Activated CD8-positive, alpha-beta memory T cell treated with anti-CD3 and anti-CD28 coated beads, Interleukin-2, amount 50 U/mL, for 48 hours (primary cell): ENCODE measurements at regions not wholly inside any gene's neighbourhood (a gene's known extent, or its start where the extent isn't known, plus 50 kb on each side); places are given as distances from the start of the nearest gene placed in this dataset.
"Not testable (repeated sequence)": the region's sequence is repeated elsewhere in the genome, so short reads cannot be mapped to it uniquely, and the experiment has no call there.

ENCODE experiments used
- DNase-seq: peaks from one replicate; pipeline ENCODE4 v3.0.0-alpha.2; 2020

DNA sequence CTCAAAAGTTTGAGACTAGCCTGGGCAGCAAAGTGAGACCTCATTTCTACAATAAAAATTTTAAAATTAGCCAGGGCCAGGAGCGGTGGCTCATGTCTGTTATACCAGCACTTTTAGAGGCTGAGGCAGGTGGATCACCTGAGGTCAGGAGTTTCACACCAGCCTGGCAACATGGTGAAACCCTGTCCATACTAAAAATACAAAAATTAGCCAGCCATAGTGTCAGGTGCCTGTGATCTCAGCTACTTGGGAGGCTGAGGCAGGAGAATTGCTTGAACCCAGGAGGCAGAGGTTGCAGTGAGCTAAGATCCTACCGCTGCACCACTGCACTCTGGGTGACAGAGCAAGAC, 85.1 kb upstream of the MAP4 start:
- DNase-seq = not testable (repeated sequence)

DNA sequence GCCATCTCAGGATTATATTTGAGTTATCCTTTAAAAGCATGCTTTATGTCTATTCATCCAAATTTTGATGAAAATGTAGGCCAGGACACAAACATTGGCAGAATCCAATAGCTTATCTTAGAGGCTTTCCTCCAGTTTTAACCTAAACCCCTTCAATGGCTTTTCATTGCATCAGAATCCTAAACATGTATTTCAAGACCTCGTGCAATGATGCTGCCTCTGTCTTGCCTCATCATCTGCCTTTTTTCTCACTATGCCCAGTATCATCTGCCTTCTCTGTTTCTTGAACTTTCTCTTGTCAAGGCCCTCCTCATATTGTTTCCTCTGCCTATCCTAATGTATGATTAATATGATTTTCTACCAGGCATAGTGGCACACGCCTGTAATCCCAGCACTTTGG, 76.1 kb upstream of the MAP4 start:
- DNase-seq = no peak

DNA sequence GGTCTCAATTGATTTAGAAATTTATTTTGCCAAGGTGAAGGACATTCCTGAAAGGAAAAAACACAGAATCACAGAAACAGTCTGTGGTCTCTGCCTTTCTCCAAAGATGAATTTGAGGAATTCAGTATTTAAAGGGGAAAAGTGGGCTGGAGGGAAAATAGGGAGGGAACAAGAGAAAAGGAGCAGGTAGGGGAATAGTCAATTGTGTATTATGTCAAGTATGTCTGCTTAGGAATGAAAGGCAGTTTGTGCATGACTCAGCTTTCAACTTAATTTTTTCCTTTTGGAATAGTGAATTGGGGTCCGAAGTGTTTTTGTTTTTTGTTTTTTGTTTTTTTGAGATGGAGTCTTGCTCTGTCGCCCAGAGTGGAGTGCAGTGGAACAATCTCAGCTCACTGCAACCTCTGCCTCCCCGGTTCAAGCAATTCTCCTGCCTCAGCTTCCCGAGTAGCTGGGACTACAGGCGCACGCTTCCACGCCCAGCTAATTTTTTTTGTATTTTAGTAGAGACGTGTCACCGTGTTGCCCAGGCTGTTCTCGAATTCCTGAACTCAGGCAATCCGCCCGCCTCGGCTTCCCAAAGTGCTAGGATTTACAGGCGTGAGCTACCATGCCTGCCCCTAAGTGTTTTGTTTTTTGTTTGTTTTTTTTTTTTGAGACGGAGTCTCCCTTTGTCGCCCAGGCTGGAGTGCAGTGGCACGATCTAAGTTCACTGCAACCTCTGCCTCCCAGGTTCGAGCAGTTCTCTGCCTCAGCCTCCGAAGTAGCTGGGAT, 74.1 kb upstream of the MAP4 start:
- DNase-seq = no peak

DNA sequence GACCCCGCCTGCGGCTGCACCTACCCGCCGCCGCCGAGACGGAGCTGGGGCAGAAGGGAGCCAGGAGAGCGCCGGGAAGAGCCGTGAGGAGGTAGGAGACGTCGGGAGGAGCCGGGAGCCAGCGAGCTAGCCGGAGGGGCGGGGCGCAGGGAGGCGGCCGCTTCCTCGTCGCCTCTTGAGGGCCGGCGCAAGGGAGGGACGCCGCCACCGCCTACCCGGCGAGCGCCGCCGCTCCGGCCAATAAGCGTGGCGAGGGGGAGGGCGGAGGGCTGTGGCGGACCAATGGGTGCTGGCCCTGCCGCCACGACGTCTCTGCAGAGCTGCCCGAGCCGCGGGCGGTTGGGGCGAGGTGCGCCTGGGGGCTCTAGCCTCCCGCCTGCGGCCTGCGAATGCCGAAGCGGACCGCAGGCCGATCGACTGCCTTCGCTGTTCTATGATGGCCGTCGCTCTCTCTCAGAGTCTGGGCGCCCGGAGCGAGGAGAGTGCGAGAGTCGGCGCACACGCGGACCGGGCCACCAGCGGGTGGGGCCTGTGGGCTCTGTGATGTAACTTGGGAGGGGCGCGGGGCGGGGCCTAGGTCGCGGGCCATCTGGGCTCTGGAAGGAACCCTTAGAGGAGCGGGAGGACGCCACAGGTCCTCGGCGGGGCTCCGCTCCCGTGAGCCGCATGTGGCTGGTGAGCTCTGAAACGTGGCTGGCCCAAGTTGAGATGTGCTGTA, 72.7 kb upstream of the MAP4 start:
- peak; percentile 96 for DNase-seq

DNA sequence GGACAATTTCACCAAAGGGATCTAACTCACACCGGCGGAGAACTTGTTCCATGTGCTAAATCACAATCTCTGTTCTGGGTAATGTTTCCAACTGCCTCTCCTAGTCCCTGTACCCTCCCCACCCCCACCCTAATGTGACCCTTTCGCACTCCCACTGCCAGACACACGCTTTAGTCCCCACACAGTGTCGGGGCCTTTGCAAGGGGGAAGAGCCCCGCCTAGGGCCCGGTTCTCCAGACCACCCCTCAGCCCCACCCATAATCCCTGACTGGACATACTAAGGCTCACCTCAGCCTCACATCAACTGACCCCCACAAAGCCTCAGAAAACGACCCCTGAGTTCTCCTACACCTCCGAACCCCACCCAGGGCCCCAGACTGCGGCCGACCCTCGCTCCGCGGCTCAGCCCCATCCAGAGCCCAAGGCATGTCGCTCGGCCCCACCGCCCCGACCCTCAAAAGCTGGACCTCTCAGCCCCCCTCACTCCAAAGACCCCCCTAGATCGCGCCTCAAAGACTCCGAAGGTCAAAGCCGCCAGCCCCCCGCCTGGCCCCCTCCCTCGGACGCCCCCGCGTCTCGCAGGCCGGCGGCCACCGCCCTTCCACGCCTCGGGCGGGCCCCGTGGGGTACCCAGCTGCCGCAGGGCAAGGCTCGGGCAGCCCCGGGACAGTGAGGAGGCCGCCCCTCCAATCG, 72.0 kb upstream of the MAP4 start:
- DNase-seq = peak; percentile 56

DNA sequence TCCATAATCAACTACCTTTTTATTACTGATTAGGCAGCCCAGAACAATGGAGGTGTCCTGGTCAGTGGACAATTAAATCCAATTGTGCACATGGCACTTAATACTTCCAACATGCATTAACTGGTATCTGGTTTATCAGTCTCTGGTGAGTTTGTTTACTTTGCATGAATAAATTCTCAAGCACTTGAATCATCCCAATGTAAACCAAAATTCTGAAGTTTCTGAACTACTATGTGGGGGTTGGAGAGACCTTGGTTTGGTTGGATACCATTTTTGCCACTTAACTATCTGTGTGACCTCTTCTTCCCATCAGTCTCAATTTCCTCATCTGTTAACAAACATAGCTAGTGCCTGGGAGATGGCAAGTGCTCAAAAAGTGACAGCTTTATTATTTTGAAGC, 70.5 kb upstream of the MAP4 start:
- DNase-seq = no peak

DNA sequence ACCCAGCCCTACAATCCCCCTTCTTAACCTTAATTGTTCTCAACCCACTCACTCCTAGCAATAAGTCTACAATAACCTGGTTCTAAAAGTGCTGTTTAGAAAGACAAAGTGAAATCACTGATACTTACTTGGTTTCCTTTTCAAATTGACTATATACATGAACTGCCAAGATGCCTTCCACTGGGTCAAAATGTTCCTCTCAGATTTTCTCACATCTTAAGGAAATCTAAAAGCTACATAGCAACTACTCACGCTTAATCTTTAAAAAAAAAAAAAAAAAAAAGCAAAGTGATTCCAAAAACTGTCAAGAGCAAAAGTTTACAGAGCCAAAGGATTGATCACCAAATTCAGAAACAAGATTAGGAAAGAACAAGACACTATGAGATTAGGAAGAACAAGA, 68.7 kb upstream of the MAP4 start:
- no peak for DNase-seq

DNA sequence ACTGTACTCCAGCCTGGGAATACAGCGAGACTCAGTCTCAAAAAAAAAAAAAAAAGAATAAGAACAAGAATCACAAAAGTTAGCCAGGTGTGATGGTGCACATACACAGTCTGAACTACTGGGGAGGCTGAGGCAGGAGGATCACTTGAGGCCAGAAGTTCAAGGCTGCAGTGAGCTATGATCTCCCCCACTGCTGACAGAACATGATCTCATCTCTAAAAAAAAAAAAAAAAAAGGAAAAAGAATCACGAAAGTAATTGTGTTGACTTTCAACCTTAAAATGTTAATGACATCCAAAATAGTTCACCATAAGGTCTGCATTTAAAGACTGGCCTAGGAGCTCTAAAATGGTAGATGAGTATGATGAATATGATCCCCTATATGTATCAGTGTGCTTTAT, 68.0 kb upstream of the MAP4 start:
- no peak for DNase-seq

DNA sequence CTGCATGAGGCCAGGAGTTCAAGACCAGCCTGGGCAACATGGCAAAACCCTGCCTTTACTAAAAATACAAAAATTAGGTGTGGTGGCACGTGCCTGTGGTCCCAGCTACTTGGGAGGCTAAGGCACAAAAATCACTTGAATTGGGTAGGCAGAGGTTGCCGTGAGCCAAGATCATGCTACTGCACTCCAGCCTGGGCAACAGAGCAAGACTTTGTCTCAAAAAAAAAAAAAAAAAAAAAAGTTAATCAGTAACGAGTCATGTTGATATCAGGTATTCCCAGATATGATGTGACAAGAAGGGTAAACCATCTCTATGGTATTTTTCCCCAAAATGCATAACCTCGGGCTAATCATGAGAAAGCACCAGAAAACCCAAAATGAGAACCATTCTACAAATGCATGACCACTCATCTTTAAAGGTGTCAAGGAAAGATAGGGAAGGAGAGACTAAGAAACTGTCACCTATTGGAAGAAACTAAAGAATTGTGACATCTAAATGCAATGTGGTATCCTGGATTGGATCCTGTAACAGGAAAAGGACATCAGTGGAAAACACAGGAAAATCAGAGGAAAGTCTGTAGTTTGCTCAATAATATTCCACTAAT, 66.5 kb upstream of the MAP4 start:
- DNase-seq = no peak

DNA sequence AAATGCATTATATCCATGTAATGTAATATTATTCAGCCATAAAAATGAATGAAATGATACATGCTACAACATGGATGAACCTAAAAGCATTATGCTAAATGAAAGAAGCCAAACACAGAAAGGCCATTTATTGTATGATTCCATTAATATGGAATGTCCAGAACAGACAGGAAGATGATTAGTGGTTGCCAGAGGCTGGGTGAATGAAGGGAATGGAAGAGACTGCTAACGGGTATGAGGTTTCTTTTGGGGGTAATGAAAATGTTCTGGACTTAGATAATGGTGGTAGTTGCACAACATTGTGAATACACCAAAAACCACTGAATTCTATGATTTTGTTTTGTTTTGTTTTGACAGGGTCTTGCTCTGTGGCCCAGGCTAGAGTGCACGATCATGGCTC, 61.6 kb upstream of the MAP4 start:
- DNase-seq = no peak

DNA sequence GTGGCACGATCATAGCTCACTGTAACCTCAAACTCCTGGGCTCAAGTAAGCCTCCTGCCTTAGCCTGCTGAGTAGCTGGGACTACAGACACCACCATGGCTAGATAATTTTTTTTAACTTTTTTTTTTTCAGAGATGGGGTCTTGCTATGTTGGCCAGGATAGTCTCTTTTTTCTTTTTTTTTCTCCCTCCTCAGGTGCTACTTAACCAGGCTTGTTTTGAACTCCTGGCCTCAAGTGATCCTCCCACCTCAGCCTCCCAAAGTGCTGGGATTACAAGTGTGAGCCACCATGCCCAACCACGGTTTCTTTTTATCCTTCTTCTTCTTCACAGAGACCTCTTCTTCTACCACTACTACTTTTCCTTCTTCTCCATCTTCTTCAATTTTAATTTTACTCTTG, 53.8 kb upstream of the MAP4 start:
- DNase-seq = no peak

DNA sequence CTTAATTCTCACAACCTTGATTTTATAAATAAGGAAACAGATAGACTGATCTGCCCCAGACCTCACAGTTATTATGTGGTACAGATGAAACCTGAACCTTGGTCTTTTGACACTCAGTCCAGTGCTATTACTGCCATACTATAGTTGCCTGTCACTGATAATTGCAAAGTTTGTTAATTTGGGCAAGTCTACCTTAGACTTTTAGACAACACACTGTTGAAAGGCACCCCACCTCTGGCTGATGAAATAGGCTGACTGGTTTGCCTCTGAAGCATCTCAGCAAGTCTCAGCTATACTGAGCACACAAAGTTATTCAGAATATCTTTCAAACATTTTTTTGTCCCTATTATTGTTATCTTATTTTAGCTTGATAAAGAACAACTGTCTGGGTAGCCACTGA, 53.1 kb upstream of the MAP4 start:
- no peak for DNase-seq

DNA sequence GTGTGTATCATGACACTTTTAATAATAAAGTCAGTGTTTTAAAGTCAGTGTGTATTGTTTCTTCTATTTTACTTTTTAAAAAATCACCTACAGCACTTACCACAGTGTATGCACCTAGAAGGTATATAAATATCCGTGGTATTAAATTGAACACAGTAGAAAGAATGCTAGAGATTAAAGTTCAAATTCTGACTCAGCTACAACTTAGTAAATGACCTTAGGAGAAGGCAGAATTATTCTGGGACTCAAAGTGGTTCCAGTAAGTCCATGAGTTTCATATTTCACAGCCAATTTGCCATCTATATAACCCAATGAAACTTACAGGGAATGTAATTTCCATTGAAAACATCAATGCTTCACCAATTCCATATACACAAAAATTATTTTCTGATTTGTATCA, 52.7 kb upstream of the MAP4 start:
- no peak for DNase-seq

DNA sequence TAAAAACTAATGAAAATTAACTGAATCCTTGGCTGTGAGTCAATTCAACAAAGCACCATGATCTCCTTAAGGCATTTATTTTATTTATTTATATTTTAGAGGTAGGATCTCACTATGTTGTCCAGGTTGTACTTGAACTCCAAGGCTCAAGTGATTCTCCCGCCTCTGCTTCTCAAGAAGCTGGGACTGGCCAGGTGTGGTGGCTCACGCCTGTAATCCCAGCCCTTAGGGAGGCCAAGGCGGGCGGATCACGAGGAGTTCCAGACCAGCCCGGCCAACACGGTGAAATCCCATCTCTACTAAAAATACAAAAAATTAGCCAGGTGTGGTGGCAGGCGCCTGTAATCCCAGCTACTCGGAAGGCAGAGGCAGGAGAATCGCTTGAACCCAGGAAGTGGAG, 52.1 kb upstream of the MAP4 start:
- not testable (repeated sequence) for DNase-seq

DNA sequence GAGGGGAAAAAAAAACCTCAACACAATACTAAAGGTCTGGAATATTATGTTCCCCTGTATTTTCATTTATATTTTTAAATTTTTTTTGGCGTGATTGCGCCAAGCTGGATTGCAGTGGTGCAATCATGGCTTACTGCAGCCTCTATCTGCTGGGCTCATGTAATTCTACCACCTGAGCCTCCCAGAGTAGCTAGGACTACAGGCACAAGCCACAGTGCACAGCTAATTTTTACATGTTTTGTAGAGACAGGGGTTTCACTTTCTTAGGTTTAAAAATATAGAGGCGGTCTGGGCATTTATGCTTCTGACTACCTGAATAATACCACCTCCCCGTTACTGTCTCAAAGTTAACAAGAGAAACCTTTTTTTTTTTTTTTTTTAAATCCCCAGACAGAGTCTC, 51.1 kb upstream of the MAP4 start:
- DNase-seq = no peak
